ENCODE measurements at regions not wholly inside any gene's neighbourhood (a gene's known extent, or its start where the extent isn't known, plus 50 kb on each side); places are given as distances from the start of the nearest gene placed in this dataset.

- TF ChIP-seq CTCF (IDR thresholded peaks at IDR 0.05; ENCODE audit: insufficient read depth, low read length, poor library complexity, severe bottlenecking) (peak; percentile 70), EZH2phosphoT487 (conservative IDR thresholded peaks at IDR 0.05; ENCODE audit: low read length) (no peak)
Observed at GRCh38 chr12:91326058-91327027, 143.7 kb upstream of the DCN start.

All from SU-DHL-6 (cell line).